BJ (cell line): ENCODE measurements at regions not wholly inside any gene's neighbourhood (a gene's known extent, or its start where the extent isn't known, plus 50 kb on each side); places are given as distances from the start of the nearest gene placed in this dataset.

Source experiments
- CTCF ChIA-PET: fragments of 350-600 bp; formaldehyde crosslinking; extraction: SDS; loops from one replicate; lab custom pipeline; 2021; ENCODE audit warnings: antibody characterized with exemption, inconsistent platforms; lab: Yijun Ruan, JAX
- POLR2A ChIA-PET: fragments of 300-600 bp; sonication (Branson Sonifier 250); formaldehyde crosslinking; extraction: SDS; loops from one replicate; lab custom pipeline; 2021; ENCODE audit warnings: antibody characterized with exemption; lab: Charles Lee
- DNase-seq: peaks from one replicate; pipeline ENCODE4 v3.0.0-alpha.2; 2011; ENCODE audit warnings: low read depth
- H3K27me3 ChIP-seq: 2 replicates; pipeline ENCODE4 v1.6.0; 2011; ENCODE audit warnings: low read length; ENCODE audit not compliant: control insufficient read depth, insufficient read depth
- H3K36me3 ChIP-seq: 2 replicates; pipeline ENCODE4 v1.5.1; 2011; ENCODE audit warnings: low read length; ENCODE audit not compliant: control insufficient read depth, insufficient read depth
- H3K4me3 ChIP-seq: 2 replicates; pipeline ENCODE4 v1.5.1; 2011; ENCODE audit warnings: low read depth, mild to moderate bottlenecking, control low read depth, low read length
- TF ChIP-seq, protein P1 (sequence below): IDR thresholded peaks from 2 replicates; pipeline ENCODE4 v1.5.1; 2011; ENCODE audit warnings: low read depth, mild to moderate bottlenecking, control low read depth, inconsistent platforms, low read length, moderate library complexity; ENCODE audit not compliant: insufficient read depth

DNA sequence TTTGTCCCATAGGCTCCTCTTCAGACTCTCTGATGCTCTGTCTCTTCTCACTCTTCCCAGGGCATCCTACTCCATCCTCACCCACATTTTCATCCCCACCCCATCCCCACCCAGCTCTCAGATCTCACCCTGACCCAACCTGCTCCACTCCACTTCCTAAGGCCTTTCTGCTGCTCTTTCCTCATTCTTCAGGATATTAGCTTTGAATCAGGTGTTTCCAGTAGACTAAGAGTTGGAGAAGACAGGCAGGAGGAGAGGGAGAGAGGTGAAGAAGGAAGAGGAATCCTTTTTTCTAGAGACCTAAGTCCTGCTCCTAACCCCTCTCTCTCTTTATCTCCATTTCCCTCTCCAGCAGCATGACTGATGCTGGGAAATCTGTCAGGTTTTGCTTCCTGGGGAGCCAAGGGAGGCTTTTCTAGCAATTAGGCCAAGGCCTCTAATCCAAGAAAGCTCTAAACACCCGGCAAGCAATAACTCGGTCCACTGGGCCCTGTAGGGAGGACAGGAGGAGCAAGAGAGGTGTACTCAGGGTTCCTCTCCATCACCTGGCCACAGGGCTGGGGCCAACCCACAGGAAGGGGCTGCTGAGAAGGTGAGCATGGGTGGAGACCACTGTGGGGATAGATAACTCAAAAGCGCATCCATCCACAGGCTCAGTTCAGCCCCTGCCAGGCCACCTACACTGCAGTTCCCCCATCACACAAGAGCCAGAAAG, 133.3 kb downstream of the TMEM132E start:
- no peaks in the 10 kb centered on the region for H3K36me3 ChIP-seq
- POLR2A ChIA-PET: no interaction called here
- DNase-seq: no peak
- TF ChIP-seq, protein P1, sequence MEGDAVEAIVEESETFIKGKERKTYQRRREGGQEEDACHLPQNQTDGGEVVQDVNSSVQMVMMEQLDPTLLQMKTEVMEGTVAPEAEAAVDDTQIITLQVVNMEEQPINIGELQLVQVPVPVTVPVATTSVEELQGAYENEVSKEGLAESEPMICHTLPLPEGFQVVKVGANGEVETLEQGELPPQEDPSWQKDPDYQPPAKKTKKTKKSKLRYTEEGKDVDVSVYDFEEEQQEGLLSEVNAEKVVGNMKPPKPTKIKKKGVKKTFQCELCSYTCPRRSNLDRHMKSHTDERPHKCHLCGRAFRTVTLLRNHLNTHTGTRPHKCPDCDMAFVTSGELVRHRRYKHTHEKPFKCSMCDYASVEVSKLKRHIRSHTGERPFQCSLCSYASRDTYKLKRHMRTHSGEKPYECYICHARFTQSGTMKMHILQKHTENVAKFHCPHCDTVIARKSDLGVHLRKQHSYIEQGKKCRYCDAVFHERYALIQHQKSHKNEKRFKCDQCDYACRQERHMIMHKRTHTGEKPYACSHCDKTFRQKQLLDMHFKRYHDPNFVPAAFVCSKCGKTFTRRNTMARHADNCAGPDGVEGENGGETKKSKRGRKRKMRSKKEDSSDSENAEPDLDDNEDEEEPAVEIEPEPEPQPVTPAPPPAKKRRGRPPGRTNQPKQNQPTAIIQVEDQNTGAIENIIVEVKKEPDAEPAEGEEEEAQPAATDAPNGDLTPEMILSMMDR: no peak
- CTCF ChIA-PET: no interaction called here
- no peak overlapping the region for H3K4me3 ChIP-seq
- no peaks in the 10 kb centered on the region for H3K27me3 ChIP-seq

- ChIA-PET CTCF (interaction anchor here (0.7 kb wide), 1 partner anchor 74 kb away, joined by 3 read pairs; no protein-coding TSS in a partner anchor), POLR2A (no interaction called here)
- DNase-seq: no peak
- Histone ChIP-seq H3K27me3 (no peaks in the 10 kb centered on the region), H3K4me3 (no peak overlapping the region), H3K36me3 (no peaks in the 10 kb centered on the region)
- TF ChIP-seq, protein P1: no peak
These were observed 132.3 kb downstream of the TMEM132E start for GRCh38 chr17:34711646-34712045.

DNA sequence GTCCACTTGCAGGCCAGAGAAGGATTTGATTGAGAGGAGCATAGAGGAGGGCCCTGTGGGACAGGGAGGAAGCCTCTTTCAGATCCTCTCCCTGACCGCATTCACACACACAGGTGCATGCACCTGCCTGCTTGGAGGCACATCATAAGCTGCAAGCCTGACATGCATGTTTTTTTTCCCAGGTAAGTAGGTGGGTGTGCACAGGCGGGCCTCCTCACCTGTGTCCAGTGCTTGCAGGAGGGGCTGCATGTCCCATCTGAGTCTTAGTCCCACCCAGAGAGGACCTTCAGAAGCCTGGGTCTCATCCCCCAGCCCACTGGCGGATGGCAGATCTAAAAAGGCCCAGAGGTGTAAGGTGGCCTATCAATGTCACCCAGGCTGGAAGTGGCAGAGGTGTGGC, 130.8 kb downstream of the TMEM132E start:
- ChIA-PET POLR2A (no interaction called here), CTCF (no interaction called here)
- no peak overlapping the region for H3K4me3 ChIP-seq
- DNase-seq: no peak
- no peaks in the 10 kb centered on the region for H3K36me3 ChIP-seq
- H3K27me3 ChIP-seq: no peaks in the 10 kb centered on the region
- TF ChIP-seq, protein P1: no peak

DNA sequence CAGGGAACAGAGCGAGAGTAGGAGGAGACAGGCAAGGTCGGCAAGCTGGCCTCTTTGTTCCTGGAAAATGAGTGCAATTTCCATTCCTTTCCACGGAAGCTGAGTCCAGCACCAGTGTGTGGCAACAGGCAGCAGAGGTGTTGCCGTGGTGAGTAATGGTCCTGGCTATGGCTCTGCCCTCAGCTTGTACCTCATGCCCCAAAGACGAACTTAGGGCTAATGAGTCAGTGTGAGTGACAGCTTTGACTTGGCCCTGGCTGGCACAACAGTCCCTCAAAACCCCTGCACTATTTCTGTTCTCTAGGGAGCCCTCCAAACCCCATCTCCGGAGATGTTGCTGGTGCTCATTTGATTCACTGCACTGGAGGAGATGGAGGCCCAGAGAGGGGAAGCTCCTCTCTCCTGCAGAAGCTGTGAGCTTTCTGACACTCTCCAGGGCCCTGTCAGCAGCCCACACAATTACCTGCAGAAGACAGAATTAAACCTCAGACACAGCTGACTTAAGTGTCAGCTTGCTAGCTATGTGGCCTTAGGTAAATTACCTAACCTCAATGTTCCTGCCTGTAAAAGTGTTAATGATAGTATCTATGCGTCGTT, 129.9 kb downstream of the TMEM132E start:
- ChIA-PET POLR2A (no interaction called here), CTCF (no interaction called here)
- Histone ChIP-seq H3K36me3 (no peaks in the 10 kb centered on the region), H3K4me3 (no peak overlapping the region), H3K27me3 (no peaks in the 10 kb centered on the region)
- TF ChIP-seq, protein P1: no peak
- DNase-seq: no peak

GRCh38 chr17:34706029-34706428, 126.6 kb downstream of the TMEM132E start:
- Histone ChIP-seq H3K27me3 (no peaks in the 10 kb centered on the region), H3K4me3 (no peak overlapping the region), H3K36me3 (no peaks in the 10 kb centered on the region)
- ChIA-PET CTCF (interaction anchor here (0.9 to 1.3 kb wide), 2 partner anchors 68 to 98 kb away, joined by 3 read pairs; no protein-coding TSS in a partner anchor), POLR2A (no interaction called here)
- DNase-seq: no peak
- TF ChIP-seq, protein P1: no peak
